ENCODE measurements at regions not wholly inside any gene's neighbourhood (a gene's known extent, or its start where the extent isn't known, plus 50 kb on each side); places are given as distances from the start of the nearest gene placed in this dataset.

DNA sequence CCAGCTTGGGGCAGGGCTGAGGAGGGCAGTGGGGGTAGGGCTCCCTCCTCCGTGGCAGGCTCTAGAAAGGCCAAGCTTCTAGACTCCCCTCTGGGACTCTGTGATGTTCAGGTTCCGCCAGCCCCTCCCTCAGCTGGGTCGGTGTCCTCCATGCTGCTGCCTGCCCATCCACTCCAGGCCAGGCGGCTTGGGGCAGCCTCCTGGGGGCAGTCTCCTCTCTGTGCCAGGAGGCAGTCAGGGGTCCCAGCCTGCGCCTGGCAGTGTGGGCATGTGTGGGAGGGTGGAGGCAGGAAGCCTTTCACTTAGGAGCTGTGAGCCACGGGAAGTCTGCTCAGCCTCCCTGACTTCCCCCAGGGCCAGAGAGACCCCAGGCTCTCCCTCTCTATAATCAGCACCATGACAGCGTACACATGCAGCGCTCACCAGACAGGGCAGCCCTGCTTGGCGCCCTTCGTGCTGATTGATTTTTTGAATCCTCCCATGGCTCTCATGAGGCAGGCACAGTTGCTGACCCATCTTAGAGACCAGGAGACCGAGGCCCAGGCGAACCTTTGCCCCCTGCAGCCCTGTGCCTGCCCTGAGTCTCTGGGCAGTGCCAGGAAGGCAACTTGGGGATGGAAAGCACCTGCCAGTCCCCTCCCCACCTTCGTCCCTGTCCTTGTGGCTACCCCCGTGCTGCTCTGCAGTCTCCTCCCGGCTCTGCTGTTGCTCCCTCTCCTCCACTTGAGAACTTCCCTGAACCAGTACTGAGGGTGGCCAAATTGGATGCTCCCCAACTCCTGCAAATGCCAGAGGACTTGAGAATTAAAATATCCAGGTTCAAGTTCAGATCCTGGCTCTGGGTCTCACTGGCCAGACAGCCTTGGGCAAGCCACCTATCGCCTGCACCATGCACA, 234.7 kb upstream of the GSE1 start (continued):
- TF ChIP-seq, protein P1, sequence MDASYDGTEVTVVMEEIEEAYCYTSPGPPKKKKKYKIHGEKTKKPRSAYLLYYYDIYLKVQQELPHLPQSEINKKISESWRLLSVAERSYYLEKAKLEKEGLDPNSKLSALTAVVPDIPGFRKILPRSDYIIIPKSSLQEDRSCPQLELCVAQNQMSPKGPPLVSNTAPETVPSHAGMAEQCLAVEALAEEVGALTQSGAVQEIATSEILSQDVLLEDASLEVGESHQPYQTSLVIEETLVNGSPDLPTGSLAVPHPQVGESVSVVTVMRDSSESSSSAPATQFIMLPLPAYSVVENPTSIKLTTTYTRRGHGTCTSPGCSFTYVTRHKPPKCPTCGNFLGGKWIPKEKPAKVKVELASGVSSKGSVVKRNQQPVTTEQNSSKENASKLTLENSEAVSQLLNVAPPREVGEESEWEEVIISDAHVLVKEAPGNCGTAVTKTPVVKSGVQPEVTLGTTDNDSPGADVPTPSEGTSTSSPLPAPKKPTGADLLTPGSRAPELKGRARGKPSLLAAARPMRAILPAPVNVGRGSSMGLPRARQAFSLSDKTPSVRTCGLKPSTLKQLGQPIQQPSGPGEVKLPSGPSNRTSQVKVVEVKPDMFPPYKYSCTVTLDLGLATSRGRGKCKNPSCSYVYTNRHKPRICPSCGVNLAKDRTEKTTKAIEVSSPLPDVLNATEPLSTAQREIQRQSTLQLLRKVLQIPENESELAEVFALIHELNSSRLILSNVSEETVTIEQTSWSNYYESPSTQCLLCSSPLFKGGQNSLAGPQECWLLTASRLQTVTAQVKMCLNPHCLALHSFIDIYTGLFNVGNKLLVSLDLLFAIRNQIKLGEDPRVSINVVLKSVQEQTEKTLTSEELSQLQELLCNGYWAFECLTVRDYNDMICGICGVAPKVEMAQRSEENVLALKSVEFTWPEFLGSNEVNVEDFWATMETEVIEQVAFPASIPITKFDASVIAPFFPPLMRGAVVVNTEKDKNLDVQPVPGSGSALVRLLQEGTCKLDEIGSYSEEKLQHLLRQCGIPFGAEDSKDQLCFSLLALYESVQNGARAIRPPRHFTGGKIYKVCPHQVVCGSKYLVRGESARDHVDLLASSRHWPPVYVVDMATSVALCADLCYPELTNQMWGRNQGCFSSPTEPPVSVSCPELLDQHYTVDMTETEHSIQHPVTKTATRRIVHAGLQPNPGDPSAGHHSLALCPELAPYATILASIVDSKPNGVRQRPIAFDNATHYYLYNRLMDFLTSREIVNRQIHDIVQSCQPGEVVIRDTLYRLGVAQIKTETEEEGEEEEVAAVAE (CRISPR knock-in tag; IDR thresholded peaks at IDR 0.05; ENCODE audit: borderline replicate concordance), result no peak
- TF ChIP-seq FOSL2 (CRISPR knock-in tag; IDR thresholded peaks at IDR 0.05) (no peak), STAG1 (CRISPR knock-in tag; IDR thresholded peaks at IDR 0.05) (no peak), ESRRA (CRISPR knock-in tag; IDR thresholded peaks at IDR 0.05; ENCODE audit: low read depth) (no peak), JDP2 (CRISPR knock-in tag; IDR thresholded peaks at IDR 0.05; ENCODE audit: borderline replicate concordance) (no peak), SIN3B (IDR thresholded peaks at IDR 0.05; ENCODE audit: low read length) (no peak), ZNF292 (CRISPR knock-in tag; IDR thresholded peaks at IDR 0.05; ENCODE audit: borderline replicate concordance, low read depth) (no peak)
- TF ChIP-seq, protein P2, sequence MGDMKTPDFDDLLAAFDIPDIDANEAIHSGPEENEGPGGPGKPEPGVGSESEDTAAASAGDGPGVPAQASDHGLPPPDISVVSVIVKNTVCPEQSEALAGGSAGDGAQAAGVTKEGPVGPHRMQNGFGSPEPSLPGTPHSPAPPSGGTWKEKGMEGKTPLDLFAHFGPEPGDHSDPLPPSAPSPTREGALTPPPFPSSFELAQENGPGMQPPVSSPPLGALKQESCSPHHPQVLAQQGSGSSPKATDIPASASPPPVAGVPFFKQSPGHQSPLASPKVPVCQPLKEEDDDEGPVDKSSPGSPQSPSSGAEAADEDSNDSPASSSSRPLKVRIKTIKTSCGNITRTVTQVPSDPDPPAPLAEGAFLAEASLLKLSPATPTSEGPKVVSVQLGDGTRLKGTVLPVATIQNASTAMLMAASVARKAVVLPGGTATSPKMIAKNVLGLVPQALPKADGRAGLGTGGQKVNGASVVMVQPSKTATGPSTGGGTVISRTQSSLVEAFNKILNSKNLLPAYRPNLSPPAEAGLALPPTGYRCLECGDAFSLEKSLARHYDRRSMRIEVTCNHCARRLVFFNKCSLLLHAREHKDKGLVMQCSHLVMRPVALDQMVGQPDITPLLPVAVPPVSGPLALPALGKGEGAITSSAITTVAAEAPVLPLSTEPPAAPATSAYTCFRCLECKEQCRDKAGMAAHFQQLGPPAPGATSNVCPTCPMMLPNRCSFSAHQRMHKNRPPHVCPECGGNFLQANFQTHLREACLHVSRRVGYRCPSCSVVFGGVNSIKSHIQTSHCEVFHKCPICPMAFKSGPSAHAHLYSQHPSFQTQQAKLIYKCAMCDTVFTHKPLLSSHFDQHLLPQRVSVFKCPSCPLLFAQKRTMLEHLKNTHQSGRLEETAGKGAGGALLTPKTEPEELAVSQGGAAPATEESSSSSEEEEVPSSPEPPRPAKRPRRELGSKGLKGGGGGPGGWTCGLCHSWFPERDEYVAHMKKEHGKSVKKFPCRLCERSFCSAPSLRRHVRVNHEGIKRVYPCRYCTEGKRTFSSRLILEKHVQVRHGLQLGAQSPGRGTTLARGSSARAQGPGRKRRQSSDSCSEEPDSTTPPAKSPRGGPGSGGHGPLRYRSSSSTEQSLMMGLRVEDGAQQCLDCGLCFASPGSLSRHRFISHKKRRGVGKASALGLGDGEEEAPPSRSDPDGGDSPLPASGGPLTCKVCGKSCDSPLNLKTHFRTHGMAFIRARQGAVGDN (CRISPR knock-in tag; IDR thresholded peaks at IDR 0.05), result peak; percentile 3; the same call in 1 of the 2 replicates
